GM18508 (cell line): ENCODE measurements at regions not wholly inside any gene's neighbourhood (a gene's known extent, or its start where the extent isn't known, plus 50 kb on each side); places are given as distances from the start of the nearest gene placed in this dataset.
"Not testable (repeated sequence)": the region's sequence is repeated elsewhere in the genome, so short reads cannot be mapped to it uniquely, and the experiment has no call there.

Source experiments
- ATAC-seq: cut with Tn5 transposase; IDR thresholded peaks from one replicate; pipeline ENCODE4 v1.9.1; 2021; ENCODE audit warnings: moderate number of reproducible peaks; ENCODE audit not compliant: insufficient read depth, unreplicated experiment

DNA sequence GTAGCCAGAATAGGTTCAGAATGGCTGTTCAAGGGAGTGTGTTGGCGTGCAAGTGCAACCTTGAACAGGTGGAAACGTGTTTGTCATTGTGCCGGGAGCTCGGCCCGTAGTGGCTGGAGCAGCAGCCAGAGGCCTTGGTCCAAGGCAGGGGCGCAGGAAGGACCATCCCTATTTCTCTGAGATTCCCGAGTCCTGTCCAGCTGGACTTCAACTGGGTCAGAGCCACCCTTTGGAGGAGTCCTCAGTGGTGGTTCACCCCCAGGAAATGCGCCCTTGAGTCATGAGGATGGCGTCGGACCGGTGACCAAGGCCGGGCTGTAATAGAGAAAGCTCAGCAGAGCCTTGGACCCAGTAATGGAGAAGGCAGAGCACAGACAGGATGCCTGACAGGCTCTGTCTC lies 1402.0 kb downstream of the BRD1 start:
- ATAC-seq, result no peak

GRCh38 chr22:48425091-48425506 lies 1402.6 kb downstream of the BRD1 start:
- no peak for ATAC-seq

- no peak for ATAC-seq
Measured at GRCh38 chr22:48424661-48425060, 1403.0 kb downstream of the BRD1 start.

GRCh38 chr22:48424201-48424627 lies 1403.5 kb downstream of the BRD1 start:
- ATAC-seq, result no peak

- ATAC-seq, result no peak
Measured at GRCh38 chr22:48423481-48423911, 1404.2 kb downstream of the BRD1 start.

DNA sequence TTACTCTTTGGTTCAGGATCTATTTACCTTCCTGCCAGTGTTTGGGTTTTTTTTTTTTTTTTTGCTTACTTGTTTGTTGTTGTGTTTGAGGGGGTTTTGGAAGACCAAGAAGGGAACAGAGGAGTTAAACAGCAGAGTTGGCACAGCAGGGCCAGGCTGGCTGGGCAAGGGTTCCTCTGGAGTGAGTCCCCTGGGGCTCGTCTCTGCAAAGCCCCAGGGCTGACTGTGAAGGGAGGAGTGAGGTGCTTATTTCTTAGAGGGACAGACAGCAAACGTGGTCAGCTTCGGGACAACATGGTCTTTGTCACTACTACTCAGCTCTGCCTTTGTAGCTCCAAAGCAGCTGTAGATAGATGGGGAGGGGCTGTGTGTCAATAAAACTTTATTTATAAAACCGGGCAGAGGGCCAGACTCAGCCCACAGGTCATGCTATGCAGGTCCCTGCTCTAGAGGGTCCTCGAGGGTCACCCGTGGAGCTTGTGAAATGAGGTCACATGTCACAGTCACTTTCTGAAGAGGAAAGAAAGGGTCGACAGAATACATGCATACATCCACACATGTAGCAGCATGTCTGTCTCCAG lies 1404.7 kb downstream of the BRD1 start:
- no peak for ATAC-seq

DNA sequence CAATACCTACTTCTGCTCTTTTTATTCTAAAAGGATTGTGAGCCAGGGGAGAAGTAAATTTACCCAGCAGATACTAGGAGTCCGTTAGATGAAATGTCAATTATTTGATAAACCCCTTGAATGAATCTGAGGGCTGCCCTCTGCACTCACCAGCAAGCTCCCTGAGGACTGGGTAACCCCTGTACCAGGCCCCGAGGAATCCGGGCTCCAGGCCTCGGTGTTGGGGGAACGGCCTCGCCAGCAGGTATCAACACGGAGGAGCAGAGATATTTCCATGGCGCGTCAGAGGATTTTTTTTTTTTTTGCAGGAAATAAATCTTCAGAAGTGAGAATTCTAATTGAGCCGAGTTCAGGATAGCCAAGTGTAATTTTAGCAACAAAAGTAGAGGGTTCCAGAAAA lies 1408.8 kb downstream of the BRD1 start:
- ATAC-seq, result no peak

DNA sequence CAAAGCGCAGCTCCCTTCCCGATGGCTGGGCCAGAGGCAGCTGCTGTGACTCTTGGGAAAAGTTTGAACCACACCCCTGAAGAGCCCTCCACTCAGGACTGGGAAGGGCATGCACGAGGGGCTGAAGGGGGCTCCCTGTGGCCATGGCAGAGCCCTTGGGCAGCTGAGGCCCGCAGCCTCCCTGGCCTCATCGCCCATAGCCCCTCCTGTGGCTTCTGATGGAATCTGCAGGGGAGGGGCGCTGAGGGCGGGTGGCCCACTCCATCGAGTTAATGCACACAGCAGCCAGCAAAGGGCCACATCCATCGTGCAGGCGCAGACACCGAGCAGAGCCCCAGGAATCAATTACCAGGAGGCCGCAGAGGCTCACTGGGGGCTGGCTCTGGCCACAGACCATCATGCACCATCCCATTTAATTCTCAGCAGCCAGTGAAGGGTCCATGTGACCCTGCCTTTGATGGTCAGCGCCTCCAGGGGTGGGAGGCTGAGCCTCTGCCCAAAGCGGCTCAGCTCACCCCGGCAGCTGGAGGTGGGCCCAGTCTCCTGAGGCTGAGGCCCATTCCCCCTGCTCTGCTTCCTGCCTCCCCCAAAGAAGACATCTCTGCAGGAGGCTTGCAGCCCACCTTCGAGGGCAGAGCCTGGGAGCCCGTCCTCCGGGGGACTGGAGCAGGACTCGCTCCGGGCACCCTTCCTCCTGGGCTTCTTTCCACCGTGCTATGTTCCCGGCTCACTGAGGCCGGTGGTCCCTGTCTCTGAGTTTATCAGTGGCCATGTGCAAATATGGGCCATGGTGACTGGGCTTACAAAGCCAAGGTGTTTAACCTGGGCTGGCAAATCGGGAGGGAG lies 1410.2 kb downstream of the BRD1 start:
- ATAC-seq, result no peak

- no peak for ATAC-seq
Measured at GRCh38 chr22:48416396-48417224, 1411.1 kb downstream of the BRD1 start.

DNA sequence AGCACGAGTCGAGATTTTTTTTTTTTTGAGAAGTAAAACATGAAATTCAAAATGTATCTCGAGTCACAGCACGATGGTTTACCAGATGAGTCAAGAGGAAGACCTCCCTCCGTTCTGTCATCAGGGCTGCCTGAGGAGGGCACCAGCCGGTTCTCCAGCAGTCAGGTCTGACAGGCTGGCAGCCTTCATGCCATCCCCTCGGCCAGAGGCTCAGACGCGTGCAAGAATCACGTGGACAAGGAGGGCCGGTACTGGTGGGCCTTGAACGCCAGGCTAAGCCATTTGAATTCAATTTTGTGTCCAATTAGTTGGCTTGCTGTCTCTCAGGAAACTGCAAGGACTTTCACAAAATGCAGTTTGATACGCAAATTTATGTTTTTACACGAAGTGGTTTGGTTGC lies 1412.2 kb downstream of the BRD1 start:
- ATAC-seq, result no peak

GRCh38 chr22:48414651-48415050 lies 1413.0 kb downstream of the BRD1 start:
- no peak for ATAC-seq

DNA sequence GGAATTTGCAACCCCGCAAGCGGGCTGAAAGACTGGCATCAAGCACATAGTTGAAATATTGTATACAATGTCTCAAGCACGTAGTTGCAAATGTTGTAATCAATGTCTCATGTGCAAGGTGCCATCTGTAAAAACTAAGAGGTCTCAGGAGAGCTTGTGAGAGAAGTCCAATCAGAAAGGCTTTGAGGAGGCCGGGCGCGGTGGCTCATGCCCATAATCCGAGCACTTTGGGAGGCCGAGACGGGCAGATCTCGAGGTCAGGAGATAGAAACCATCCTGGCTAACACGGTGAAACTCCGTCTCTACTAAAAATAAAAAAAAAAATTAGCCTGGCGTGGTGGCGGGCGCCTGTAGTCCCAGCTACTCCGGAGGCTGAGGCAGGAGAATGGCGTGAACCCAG lies 1414.7 kb downstream of the BRD1 start:
- ATAC-seq, result not testable (repeated sequence)

DNA sequence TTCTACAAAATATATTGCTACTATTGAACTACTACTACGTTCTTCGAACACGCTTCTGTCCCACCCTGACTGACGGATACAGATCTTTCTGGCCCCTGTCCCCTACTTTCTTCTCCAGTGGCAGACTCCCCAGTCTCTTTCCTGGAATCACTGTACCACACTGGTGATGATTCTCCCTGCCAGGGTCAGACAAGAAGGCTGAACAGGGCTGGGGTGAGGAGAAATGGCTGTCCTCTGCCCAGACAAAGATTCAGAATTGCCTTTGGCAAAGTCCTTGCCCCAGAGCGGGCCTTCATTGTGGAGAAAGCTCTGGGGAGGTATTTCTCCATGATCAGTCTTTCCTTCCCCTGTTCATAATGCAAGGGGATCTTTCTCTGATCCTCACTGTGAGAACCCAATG lies 1417.1 kb downstream of the BRD1 start:
- ATAC-seq, result no peak

GRCh38 chr22:48407256-48407955 lies 1420.3 kb downstream of the BRD1 start:
- ATAC-seq, result no peak

- no peak for ATAC-seq
Measured at GRCh38 chr22:48406161-48406560, 1421.5 kb downstream of the BRD1 start.

GRCh38 chr22:48405741-48406140 lies 1421.9 kb downstream of the BRD1 start:
- no peak for ATAC-seq

DNA sequence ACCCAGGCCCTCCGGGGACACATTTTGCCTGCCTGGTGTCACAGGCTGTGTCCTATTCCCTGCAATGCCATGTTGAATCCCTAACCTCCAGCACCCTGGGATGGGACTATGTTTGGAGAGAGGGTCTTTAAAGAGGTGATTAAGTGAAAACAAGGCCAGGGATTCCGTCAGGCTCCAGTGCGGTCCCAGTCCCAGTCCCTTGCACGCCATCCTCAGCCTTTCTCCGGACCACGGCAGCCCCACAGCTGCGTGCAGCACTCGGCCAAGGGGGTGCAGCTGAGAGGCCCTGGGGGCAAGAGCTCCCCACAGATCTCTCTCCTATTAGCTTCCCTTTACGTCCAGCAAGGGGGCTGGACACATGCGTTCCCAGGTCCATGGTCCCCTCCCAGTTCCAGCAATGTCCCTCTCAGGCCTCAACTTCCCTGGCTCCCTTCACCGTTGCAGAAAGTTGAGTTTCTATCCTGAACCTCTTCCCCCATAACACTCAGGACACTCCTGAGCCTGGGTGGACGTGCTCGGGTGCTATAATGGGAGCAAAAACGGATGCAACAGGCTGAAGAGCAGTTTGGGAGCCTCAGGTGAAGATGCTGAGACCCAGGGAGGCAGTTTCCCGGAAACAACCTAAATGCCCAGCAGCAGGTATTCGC lies 1422.7 kb downstream of the BRD1 start:
- no peak for ATAC-seq

DNA sequence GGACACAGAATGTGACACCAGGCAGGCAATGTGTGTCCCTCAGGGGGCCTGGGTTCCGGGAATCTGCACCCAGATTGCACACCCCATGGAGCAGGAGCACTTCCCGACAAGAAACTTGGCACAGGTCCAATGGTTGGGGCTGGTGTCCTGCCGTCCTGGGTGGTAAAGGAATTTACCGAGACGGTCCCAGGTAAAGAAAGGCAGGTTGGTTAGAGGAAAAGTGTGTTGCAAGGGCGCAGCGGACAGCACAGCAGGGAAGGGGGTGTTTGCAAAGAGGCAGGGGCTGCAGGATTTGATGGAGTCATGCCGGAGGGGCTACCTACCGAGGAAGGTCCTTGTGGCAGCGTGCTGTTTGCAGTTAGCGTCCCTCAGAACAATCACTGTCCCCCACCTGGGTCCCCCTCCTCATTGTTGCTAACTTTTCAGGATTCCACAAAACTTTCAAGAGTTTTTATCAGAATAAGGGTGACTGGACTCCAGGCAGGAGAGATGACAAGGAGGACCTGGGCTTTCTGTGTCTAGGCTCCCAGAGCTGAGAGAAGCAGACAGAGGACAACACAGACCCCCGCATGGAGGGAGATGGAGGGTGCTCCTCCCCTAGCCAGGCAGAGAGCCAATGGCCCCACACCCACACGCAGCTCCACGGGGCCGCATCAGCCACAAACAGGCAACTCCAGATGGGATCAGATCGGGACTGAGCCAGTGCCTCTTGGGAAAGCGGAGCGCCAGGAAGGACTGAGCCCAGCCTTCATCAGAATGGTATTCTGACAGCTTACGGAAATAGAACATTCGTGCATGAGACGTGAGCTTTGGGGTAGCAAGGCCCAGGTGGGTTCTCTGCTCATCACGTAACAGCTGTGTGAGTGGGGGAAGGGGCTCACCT lies 1423.9 kb downstream of the BRD1 start:
- ATAC-seq, result no peak

GRCh38 chr22:48402591-48403031 lies 1425.1 kb downstream of the BRD1 start:
- ATAC-seq, result no peak
